H1 (cell line): ENCODE measurements at regions not wholly inside any gene's neighbourhood (a gene's known extent, or its start where the extent isn't known, plus 50 kb on each side); places are given as distances from the start of the nearest gene placed in this dataset.

Experiments
- CTCF ChIA-PET: fragments of 300-600 bp; sonication (Branson Sonifier 250); formaldehyde crosslinking; loops from one replicate; lab custom pipeline; 2021; ENCODE audit not compliant: partially characterized antibody; lab: Charles Lee
- POLR2A ChIA-PET: fragments of 300-600 bp; sonication (Branson Sonifier 250); formaldehyde crosslinking; loops from one replicate; lab custom pipeline; 2021; ENCODE audit warnings: inconsistent platforms; ENCODE audit not compliant: partially characterized antibody; lab: Charles Lee
- DNase-seq, 2 experiments: peaks; one replicate each; pipeline versions ENCODE4 v3.0.0 to v3.0.0-alpha.2; 2010 to 2022; ENCODE audit warnings: low spot score in 2 of 2, low read depth in 1 of 2, mixed read lengths in 1 of 2
- FAIRE-seq: peaks from 2 replicates; lab custom pipeline; 2011; peaks lifted over from hg19 to GRCh38; lab: Jason Lieb, UNC
- H2AFZ ChIP-seq: 2 replicates; pipeline ENCODE4 v1.8.1; 2012; ENCODE audit warnings: low read length, inconsistent platforms
- H2AK5ac ChIP-seq: 2 replicates; pipeline ENCODE4 v1.6.1; 2013; ENCODE audit warnings: low read depth, low read length
- H2BK120ac ChIP-seq: replicated peaks from 2 replicates; pipeline ENCODE3; 2013; ENCODE audit warnings: low read depth, low read length, inconsistent platforms
- H2BK12ac ChIP-seq: 2 replicates; pipeline ENCODE4 v1.6.1; 2013; ENCODE audit warnings: low read depth, low read length
- H2BK15ac ChIP-seq: 2 replicates; pipeline ENCODE4 v1.6.1; 2013; ENCODE audit warnings: low read length
- H2BK20ac ChIP-seq: 2 replicates; pipeline ENCODE4 v1.6.1; 2013; ENCODE audit warnings: low read length
- H2BK5ac ChIP-seq: 2 replicates; pipeline ENCODE4 v1.6.1; 2013; ENCODE audit warnings: low read depth, low read length
- H3K14ac ChIP-seq: 2 replicates; pipeline ENCODE4 v1.6.1; 2013; ENCODE audit warnings: inconsistent platforms; ENCODE audit not compliant: insufficient read length
- H3K18ac ChIP-seq: 2 replicates; pipeline ENCODE4 v1.6.1; 2013; ENCODE audit warnings: low read length; ENCODE audit errors: extremely low read depth
- H3K23ac ChIP-seq: 2 replicates; pipeline ENCODE4 v1.6.1; 2013; ENCODE audit warnings: inconsistent platforms; ENCODE audit not compliant: insufficient read length
- H3K23me2 ChIP-seq: 2 replicates; pipeline ENCODE4 v1.6.1; 2013; ENCODE audit warnings: low read depth, low read length
- H3K27ac ChIP-seq: 2 replicates; pipeline ENCODE4 v1.6.1; 2011; ENCODE audit warnings: low read depth, low read length, inconsistent platforms
- H3K27me3 ChIP-seq, 4 experiments: replicated peaks in 1 of 4; 1 replicate in 1 of 4; 2 replicates in 3 of 4; pipeline versions ENCODE4 v1.6.1 to v1.8.1; 2011 to 2013; ENCODE audit warnings: low read length in 3 of 4, mild to moderate bottlenecking in 3 of 4, inconsistent platforms in 2 of 4, mixed read lengths in 2 of 4, moderate library complexity in 1 of 4; ENCODE audit not compliant: control insufficient read depth in 3 of 4, insufficient read depth in 3 of 4; ENCODE audit errors: extremely low read depth in 1 of 4
- H3K36me3 ChIP-seq, 4 experiments: 2 replicates each; pipeline versions ENCODE4 v1.6.1 to v1.8.1; 2011 to 2013; ENCODE audit warnings: mild to moderate bottlenecking in 4 of 4, low read length in 3 of 4, moderate library complexity in 2 of 4, control low read depth in 1 of 4, inconsistent platforms in 1 of 4; ENCODE audit not compliant: insufficient read depth in 4 of 4, control insufficient read depth in 2 of 4
- H3K4ac ChIP-seq: replicated peaks from 2 replicates; pipeline ENCODE3; 2013; ENCODE audit warnings: low read length, low read depth, mixed read lengths, inconsistent platforms; ENCODE audit not compliant: insufficient read length
- H3K4me1 ChIP-seq, 4 experiments: replicated peaks in 1 of 4; 1 replicate in 1 of 4; 2 replicates in 3 of 4; pipeline versions ENCODE4 v1.6.1 to v1.8.1; 2011 to 2013; ENCODE audit warnings: low read length in 3 of 4, inconsistent platforms in 2 of 4, mixed read lengths in 1 of 4; ENCODE audit not compliant: insufficient read depth in 4 of 4, control insufficient read depth in 3 of 4
- H3K4me2 ChIP-seq, 2 experiments: 2 replicates each; pipeline versions ENCODE4 v1.6.1 to v1.8.1; 2011 to 2013; ENCODE audit warnings: low read depth in 2 of 2, low read length in 2 of 2, control low read depth in 1 of 2, inconsistent platforms in 1 of 2, mild to moderate bottlenecking in 1 of 2; ENCODE audit not compliant: insufficient read depth in 1 of 2
- H3K4me3 ChIP-seq, 4 experiments: fragments of 200-600, 300-600 bp in 1 of 4; sonication (generic), shearing (Covaris generic), sonication (Bioruptor Twin) in 1 of 4; 2 replicates each; pipeline versions ENCODE4 v1.5.1 to v1.8.1; 2011 to 2016; ENCODE audit warnings: low read length in 4 of 4, low read depth in 3 of 4, control low read depth in 2 of 4, inconsistent platforms in 2 of 4, mild to moderate bottlenecking in 2 of 4, mixed read lengths in 1 of 4, moderate library complexity in 1 of 4; ENCODE audit not compliant: insufficient read depth in 2 of 4; ENCODE audit errors: extremely low read depth in 1 of 4
- H3K56ac ChIP-seq: replicated peaks from 2 replicates; pipeline ENCODE3; 2013; ENCODE audit warnings: low read depth, mild to moderate bottlenecking, mixed read lengths, low read length, inconsistent platforms; ENCODE audit not compliant: insufficient read length
- H3K79me1 ChIP-seq: 2 replicates; pipeline ENCODE4 v1.6.1; 2013; ENCODE audit warnings: low read depth, low read length, control low read depth
- H3K79me2 ChIP-seq, 2 experiments: 2 replicates each; pipeline versions ENCODE4 v1.6.1 to v1.8.1; 2012 to 2013; ENCODE audit warnings: low read length in 2 of 2, mild to moderate bottlenecking in 2 of 2, inconsistent platforms in 1 of 2; ENCODE audit not compliant: insufficient read depth in 2 of 2, control insufficient read depth in 1 of 2
- H3K9ac ChIP-seq, 4 experiments: replicated peaks in 1 of 4; 1 replicate in 1 of 4; 2 replicates in 3 of 4; pipeline versions ENCODE4 v1.6.1 to v1.8.1; 2011 to 2013; ENCODE audit warnings: low read depth in 3 of 4, low read length in 3 of 4, control low read depth in 2 of 4, mild to moderate bottlenecking in 2 of 4, moderate library complexity in 2 of 4, inconsistent platforms in 1 of 4; ENCODE audit errors: extremely low read depth in 1 of 4
- H3K9me3 ChIP-seq, 2 experiments: 2 replicates each; pipeline versions ENCODE4 v1.6.1 to v1.8.1; 2012 to 2013; ENCODE audit warnings: mild to moderate bottlenecking in 2 of 2, moderate library complexity in 2 of 2, control low read depth in 1 of 2, inconsistent platforms in 1 of 2, low read depth in 1 of 2, low read length in 1 of 2, mixed read lengths in 1 of 2; ENCODE audit not compliant: insufficient read depth in 2 of 2
- H4K20me1 ChIP-seq, 2 experiments: replicated peaks in 1 of 2; 2 replicates each; pipeline versions ENCODE3 to v1.8.1; 2011 to 2013; ENCODE audit warnings: inconsistent platforms in 2 of 2, low read length in 2 of 2, mild to moderate bottlenecking in 1 of 2; ENCODE audit not compliant: insufficient read depth in 2 of 2, control insufficient read depth in 1 of 2
- H4K5ac ChIP-seq: 2 replicates; pipeline ENCODE4 v1.6.1; 2013; ENCODE audit warnings: low read length, low read depth, mixed read lengths, inconsistent platforms; ENCODE audit not compliant: insufficient read length
- H4K8ac ChIP-seq: 2 replicates; pipeline ENCODE4 v1.8.0; 2013; ENCODE audit warnings: mild to moderate bottlenecking, moderate library complexity, low read length, inconsistent platforms; ENCODE audit not compliant: insufficient read depth; ENCODE audit errors: extremely low read depth
- H4K91ac ChIP-seq: replicated peaks from 2 replicates; pipeline ENCODE3; 2013; ENCODE audit warnings: low read length, mixed read lengths, inconsistent platforms; ENCODE audit not compliant: insufficient read length
- BRCA1 ChIP-seq: IDR thresholded peaks from 2 replicates; pipeline ENCODE4 v1.6.1; 2012; ENCODE audit warnings: low read depth, low read length, improper control_type of control experiment
- CBX5 ChIP-seq: fragments of 300-800, 300-1000 bp; sonication (generic); IDR thresholded peaks from 2 replicates; pipeline ENCODE4 v1.7.1; 2016; ENCODE audit warnings: antibody characterized with exemption, low read length, low read depth
- CHD1 ChIP-seq: IDR thresholded peaks from 2 replicates; pipeline ENCODE4 v1.6.1; 2012; ENCODE audit warnings: low read depth, low read length, improper control_type of control experiment
- GTF2F1 ChIP-seq: IDR thresholded peaks from 2 replicates; pipeline ENCODE4 v1.6.1; 2012; ENCODE audit warnings: low read depth, low read length, improper control_type of control experiment, borderline replicate concordance
- NRF1 ChIP-seq: IDR thresholded peaks from 2 replicates; pipeline ENCODE4 v1.6.1; 2011; ENCODE audit warnings: mild to moderate bottlenecking, low read depth, low read length, improper control_type of control experiment
- PHF8 ChIP-seq: fragments of 200-600 bp; sonication (generic); conservative IDR thresholded peaks from 2 replicates; pipeline ENCODE4 v1.7.1; 2012; ENCODE audit warnings: low read depth, mild to moderate bottlenecking, inconsistent platforms, low read length, moderate library complexity
- TCF12 ChIP-seq: IDR thresholded peaks from 2 replicates; pipeline ENCODE4 v1.6.1; 2011; ENCODE audit warnings: low read depth, mild to moderate bottlenecking, low read length
- WGBS, 2 experiments: shearing (Covaris generic) in 1 of 2; methylation state at CpG; one replicate each; pipeline versions ENCODE4 v1.1.6 to v1.1.7; 2013 to 2015; ENCODE audit warnings: low lambda C conversion rate in 2 of 2, mixed read lengths in 2 of 2, inconsistent platforms in 1 of 2, low coverage in 1 of 2, missing lambda C conversion rate in 1 of 2; ENCODE audit not compliant: insufficient replicate concordance in 2 of 2, insufficient coverage in 1 of 2, insufficient read length in 1 of 2; ENCODE audit errors: extremely low coverage in 1 of 2, missing lambda C conversion rate in 1 of 2; 5-methylcytosine and 5-hydroxymethylcytosine counted together

DNA sequence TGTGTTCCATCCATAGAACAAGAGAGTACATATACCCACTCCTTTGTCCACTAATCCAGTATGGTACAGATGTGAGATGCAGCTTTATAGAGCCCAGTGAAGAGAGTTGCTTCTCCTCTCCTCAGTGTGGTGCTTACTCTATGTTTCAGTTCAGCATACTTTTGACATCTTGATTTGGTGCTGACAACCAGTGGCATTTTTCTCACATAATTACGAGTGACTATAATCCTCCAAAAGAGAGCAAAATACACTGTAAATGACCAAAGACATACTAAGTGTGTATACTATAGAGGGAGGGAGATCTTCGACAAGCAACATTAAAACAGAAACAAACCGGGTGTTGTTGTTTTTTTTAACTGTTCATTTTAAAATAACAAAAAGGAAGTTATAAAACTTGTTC is 191.5 kb downstream of the KLHL28 start:
- Histone ChIP-seq H2BK5ac (no peak overlapping the region), H3K27ac (no peak overlapping the region), H3K4ac (no peak overlapping the region), H3K79me1 (no peaks in the 10 kb centered on the region), H3K14ac (no peak overlapping the region), H4K20me1 (no peaks in the 10 kb centered on the region), H3K4me2 (no peak overlapping the region), H2BK20ac (no peak overlapping the region), H2AK5ac (no peak overlapping the region), H4K5ac (no peak overlapping the region), H4K8ac (no peak overlapping the region), H3K23me2 (no peaks in the 10 kb centered on the region), H2BK120ac (no peak overlapping the region), H3K56ac (no peak overlapping the region), H3K4me1 (no peaks in the 10 kb centered on the region), H3K18ac (no peak overlapping the region), H4K91ac (no peak overlapping the region), H2BK12ac (no peak overlapping the region), H3K79me2 (no peaks in the 10 kb centered on the region), H3K4me3 (no peak overlapping the region), H3K9ac (no peak overlapping the region), H3K23ac (no peak overlapping the region), H2AFZ (no peak overlapping the region), H3K27me3 (no peaks in the 10 kb centered on the region), H3K9me3 (no peaks in the 10 kb centered on the region), H2BK15ac (no peak overlapping the region), H3K36me3 (no peaks in the 10 kb centered on the region)
- ChIA-PET CTCF (interaction anchor here (0.7 kb wide), 1 partner anchor 238 kb away, joined by 4 read pairs; no protein-coding TSS in a partner anchor), POLR2A (no interaction called here)
- 98% methylated on average over 3 of the region's 3 CpGs; no CpG with 5 or more reads in 1 of the 2 experiments for WGBS, 2 experiments
- no peak for FAIRE-seq
- no peak for DNase-seq
- TF ChIP-seq CHD1 = no peak
- no peak for TF ChIP-seq NRF1
- no peak for TF ChIP-seq PHF8
- no peak for TF ChIP-seq BRCA1
- no peak for TF ChIP-seq GTF2F1
- no peak for TF ChIP-seq CBX5
- no peak for TF ChIP-seq TCF12
